GM19455 (cell line): ENCODE measurements at regions not wholly inside any gene's neighbourhood (a gene's known extent, or its start where the extent isn't known, plus 50 kb on each side); places are given as distances from the start of the nearest gene placed in this dataset.
"Not testable (repeated sequence)": the region's sequence is repeated elsewhere in the genome, so short reads cannot be mapped to it uniquely, and the experiment has no call there.

Source experiments
- ATAC-seq: cut with Tn5 transposase; IDR thresholded peaks from one replicate; pipeline ENCODE4 v1.9.1; 2021; ENCODE audit not compliant: unreplicated experiment

GRCh38 chr9:101893661-101894646 lies 155.5 kb upstream of the GRIN3A start:
- ATAC-seq = no peak

- no peak for ATAC-seq
Observed at GRCh38 chr9:101881508-101881907, 143.1 kb upstream of the GRIN3A start.

- no peak for ATAC-seq
Observed at GRCh38 chr9:101880846-101881245, 142.4 kb upstream of the GRIN3A start.

- ATAC-seq = no peak
Observed at GRCh38 chr9:101878734-101879133, 140.3 kb upstream of the GRIN3A start.

GRCh38 chr9:101877439-101877838 lies 139.0 kb upstream of the GRIN3A start:
- ATAC-seq = no peak

GRCh38 chr9:101861472-101861871 lies 123.0 kb upstream of the GRIN3A start:
- ATAC-seq = no peak

DNA sequence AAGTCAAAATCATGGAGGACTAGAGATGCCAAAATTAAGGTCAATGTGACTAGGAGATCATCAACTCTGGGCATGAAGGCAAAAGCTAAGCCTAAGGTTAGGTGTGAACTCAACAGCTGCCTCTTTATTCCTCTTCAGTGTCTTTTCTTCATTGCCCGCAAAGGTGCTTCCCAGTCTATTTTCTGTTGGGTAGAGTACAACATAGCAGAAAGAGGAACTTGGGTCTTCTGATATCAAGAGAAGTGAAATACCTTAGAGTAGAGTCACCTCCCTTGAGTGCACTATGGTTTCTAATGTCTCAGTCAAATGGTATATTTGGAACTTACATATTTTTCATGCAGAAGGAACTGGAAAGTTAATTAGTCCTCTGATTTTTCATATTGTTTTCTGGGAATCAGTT lies 122.5 kb upstream of the GRIN3A start:
- ATAC-seq = no peak

DNA sequence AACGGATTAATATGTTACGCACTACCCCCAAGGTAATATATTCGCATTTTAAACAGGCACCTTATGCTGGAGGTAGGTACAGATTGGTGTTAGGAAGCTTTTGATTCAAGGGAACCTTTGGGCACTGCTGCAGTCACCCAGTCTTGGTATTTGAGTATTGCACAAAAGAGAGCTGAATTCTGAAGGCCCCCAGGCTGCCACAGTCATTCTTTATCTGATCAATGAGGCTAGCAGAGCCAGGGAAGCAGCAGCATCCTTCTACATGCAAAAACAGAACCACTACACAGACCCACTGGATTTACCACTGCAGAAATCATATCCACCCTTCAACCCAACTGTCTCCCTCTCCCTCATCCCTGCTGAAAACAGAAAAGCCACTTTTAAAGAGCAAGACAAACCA lies 121.2 kb upstream of the GRIN3A start:
- ATAC-seq = no peak

DNA sequence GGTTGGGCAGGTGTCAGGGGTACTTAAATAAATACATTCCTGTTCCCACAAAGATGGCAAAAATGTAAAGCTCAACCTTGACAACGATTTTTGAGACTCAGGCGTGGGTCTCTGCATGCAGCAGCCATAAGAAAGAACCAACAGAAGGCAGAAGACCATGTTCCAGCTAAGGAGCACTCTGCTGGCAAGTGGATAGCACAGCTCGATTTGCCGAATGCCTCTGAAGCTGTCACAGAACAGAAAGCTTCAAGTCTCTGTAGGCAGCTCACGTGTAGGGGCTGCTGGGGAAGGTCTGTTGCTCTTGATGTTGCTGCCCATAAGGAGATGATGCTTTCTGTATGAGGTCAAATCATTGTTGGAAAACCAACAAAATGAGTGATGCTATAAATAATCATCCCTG lies 119.6 kb upstream of the GRIN3A start:
- ATAC-seq = no peak

- ATAC-seq = no peak
Observed at GRCh38 chr9:101849102-101849707, 110.8 kb upstream of the GRIN3A start.

DNA sequence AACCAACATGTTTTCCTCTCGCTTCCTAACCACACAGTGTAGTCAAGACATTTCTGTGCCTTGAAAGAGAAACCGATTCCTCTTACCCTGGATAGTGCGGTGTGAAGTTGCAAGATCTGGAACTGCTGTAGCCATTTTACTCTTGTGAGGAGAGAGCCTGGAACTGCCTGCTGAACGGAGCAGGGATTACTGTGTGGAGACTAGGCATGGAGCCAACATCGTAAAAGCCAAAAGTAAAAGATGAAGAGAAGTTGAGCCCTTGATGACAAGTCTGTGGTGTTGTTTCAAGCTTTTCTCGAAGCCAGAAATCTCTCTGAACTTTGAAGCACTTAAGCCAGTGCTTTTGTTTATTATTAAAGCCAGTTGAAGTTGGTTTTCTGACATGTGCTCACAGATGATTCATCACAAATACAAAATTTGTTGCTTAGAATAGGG lies 110.1 kb upstream of the GRIN3A start:
- ATAC-seq = no peak

- ATAC-seq = no peak
Observed at GRCh38 chr9:101846161-101846560, 107.7 kb upstream of the GRIN3A start.

DNA sequence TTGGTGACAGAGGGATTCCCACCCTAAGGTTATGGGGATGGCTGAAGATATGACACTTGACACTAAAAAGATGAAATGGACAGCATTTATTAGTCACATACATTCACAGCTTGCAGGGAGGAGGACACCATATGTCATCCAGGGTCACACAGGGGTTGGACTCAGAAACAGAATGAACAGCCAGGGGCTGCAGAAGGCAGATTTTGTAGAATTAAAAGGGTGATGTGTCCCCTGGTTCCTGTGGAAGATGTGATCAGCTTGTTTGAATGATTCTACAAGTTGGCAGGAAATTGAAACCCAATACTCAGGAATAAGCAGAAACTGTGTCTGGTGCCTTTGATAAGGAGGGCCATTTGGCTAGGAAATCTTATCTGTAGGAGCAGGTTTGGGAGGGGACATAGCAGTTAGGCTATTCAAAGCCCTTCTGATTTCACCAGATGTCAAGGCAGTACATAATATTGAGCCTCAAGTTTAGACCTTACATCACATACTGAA lies 102.3 kb upstream of the GRIN3A start:
- no peak for ATAC-seq

- not testable (repeated sequence) for ATAC-seq
Observed at GRCh38 chr9:101838988-101839387, 100.5 kb upstream of the GRIN3A start.

DNA sequence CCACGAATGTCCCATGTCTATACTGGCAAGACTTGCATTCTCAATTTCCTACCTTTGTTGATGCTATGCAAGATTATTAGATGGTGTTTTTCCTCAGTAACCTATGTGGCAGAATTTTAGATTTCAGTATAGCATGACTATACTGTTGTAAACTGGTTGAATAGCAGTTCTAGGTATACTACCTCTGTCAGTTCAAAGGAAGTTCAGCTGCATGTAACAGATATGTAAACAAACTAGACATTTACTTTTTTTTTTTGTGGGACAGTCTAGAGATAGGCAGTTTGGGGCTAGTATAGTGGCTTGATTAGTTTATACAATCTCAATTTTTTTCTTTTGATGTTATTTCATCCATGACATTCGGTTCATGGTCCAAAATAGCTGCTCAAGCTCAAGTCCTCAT lies 97.6 kb upstream of the GRIN3A start:
- no peak for ATAC-seq

DNA sequence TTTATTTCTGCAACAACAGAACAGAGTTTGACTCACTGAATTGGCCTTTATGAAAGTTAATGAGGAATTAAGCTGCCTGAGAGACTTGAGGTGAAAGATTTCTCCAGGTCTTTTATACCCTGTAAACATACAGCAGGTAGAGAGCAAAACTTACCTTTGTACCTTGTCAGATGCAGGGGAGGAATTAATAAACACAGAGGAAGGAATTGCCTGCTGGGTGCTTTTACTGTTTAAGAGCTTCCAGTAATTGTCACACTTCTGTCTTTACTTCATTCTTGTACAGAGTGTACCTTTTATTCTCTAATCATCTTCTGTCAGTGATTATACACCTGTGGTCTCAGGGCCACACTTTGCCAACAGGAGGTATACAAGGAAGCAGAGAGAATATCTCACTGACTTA lies 94.0 kb upstream of the GRIN3A start:
- no peak for ATAC-seq

DNA sequence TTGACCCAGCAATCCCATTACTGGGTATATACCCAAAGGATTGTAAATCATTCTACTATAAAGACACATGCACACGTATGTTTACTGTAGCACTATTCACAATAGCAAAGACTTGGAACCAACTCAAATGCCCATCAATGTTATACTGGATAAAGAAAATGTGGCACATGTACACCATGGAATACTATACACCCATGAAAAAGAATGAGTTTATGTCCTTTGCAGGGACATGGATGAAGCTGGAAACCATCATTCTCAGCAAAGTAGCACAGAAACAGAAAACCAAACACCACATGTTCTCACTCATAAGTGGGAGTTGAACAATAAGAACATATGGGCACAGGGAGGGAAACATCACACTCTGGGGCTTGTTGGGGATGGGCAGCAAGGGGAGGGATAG lies 83.0 kb upstream of the GRIN3A start:
- not testable (repeated sequence) for ATAC-seq

DNA sequence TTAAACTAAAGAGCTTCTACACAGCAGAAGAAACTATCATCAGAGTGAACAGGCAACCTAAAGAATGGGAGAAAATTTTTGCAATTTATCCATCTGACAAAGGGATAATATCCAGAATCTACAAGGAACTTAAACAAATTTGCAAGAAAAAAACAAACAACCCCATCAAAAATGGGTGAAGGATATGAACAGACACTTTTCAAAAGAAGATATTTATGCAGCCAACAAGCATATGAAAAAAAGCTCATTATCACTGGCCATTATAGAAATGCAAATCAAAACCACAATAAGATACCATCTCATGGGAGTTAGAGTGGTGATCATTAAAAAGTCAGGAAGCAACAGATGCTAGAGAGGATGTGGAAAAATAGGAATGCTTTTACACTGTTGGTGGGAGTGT lies 82.5 kb upstream of the GRIN3A start:
- ATAC-seq = not testable (repeated sequence)

DNA sequence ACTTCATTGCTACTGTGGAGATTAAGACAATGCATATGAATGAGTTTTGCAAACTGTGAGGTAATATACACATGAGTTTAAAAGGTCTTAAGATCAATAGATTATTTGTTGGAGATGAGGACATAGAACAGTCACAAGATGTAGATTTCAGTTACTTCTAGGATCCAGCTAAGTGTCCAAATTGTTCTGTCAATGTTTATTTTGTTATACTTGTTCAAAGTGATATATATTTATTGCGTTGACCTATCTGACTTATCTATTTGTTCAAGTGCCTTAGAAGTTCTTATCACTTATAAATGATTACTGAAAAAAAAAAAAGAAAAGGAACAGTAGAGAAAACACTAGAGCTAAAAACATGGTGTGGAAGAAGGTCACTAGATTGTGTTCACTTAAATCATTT lies 75.6 kb upstream of the GRIN3A start:
- no peak for ATAC-seq

DNA sequence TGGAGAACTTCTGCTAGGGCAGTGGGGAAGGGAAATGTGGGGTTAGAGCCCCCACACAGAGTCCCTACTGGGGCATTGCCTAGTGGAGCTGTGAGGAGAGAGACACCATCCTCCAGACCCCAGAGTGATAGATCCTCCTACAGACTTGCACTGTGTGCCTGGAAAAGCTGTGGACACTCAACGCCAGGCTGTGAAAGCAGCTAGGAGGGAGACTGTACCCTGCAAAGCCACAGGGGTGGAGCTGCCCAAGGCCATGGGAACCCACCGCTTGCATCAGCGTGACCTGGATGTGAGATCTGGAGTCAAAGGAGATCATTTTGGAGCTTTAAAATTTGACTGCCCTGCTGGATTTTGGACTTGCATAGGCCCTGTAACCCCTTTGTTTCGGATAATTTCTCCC lies 69.4 kb upstream of the GRIN3A start:
- ATAC-seq = not testable (repeated sequence)

DNA sequence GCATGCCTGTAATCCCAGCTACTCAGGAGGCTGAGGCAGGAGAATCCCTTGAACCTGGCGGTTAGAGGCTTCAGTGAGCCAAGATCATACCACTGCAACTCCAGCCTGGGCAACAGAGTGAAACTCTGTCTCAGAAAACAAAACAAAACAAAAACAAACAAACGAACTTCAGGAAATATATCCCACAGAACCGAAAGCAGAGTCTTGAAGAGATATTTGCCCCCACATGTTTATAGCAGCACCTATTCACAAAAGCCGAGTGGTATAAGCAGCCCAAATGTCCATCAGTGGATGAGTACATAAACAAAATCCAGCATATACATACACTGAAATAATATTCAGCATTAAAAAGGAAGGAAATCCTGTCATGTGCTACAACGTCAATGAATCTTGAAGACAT lies 57.6 kb upstream of the GRIN3A start:
- ATAC-seq = no peak

DNA sequence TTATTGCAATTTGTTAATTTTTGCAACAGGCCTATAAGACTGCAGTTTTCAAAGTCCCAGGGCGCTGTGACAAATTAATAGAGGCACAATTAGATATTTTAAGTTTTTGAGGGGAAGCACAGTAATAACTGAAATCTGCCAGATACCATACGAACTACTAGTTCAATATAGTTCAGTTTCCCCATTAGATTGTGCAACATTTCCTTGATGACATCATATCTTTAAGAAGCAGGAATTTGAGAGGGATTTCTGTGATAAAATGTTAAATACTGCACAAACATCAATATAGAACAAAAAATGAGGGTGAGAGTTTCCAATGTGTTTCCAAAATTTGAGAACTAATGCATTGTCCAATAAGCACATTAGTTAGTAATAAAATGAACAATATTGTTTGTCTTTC lies 56.7 kb upstream of the GRIN3A start:
- ATAC-seq = no peak
